HCT116 (cell line): ENCODE measurements at regions not wholly inside any gene's neighbourhood (a gene's known extent, or its start where the extent isn't known, plus 50 kb on each side); places are given as distances from the start of the nearest gene placed in this dataset.

Source experiments
- ATAC-seq: fragments of 200-7000 bp; cut with Tn5 transposase; 2 replicates; pipeline ENCODE4 v1.9.1; 2020; ENCODE audit warnings: mild to moderate bottlenecking, moderate library complexity
- BruUV-seq: library from RNA; stranded (reverse); fragments of 400-500 nt; replicated peaks from 2 replicates; lab custom pipeline; 2021; lab: Mats Ljungman, UMichigan
- CTCF ChIA-PET: fragments of 300-600 bp; sonication (Branson Sonifier 250); formaldehyde crosslinking; loops from one replicate; lab custom pipeline; 2021; ENCODE audit warnings: antibody characterized with exemption; lab: Charles Lee
- POLR2A ChIA-PET: fragments of 300-600, 350-600 bp; sonication (Branson Sonifier 250); formaldehyde crosslinking; loops from one replicate; lab custom pipeline; 2021; ENCODE audit warnings: antibody characterized with exemption; lab: Charles Lee
- RAD21 ChIA-PET, 2 experiments: fragments of 300-600 bp; sonication (Branson Sonifier 250); formaldehyde crosslinking; loops; one replicate each; lab custom pipeline; 2023; ENCODE audit warnings: low total read pairs in 2 of 2; ENCODE audit not compliant: uncharacterized antibody in 2 of 2, unreplicated experiment in 2 of 2, low non-redundant PET in 1 of 2; lab: Charles Lee
- DNase-seq: peaks from one replicate; pipeline ENCODE4 v3.0.0-alpha.2; 2010; ENCODE audit warnings: low read depth, low spot score
- H2AFZ ChIP-seq: fragments of 200-600 bp; shearing (Covaris generic), sonication (generic); 2 replicates; pipeline ENCODE4 v1.6.1; 2017; ENCODE audit warnings: low read depth, mixed run types, mixed read lengths, antibody characterized with exemption, low read length; ENCODE audit not compliant: poor library complexity, severe bottlenecking
- H3K27ac ChIP-seq: 2 replicates; pipeline ENCODE4 v1.5.1; 2012; ENCODE audit warnings: low read depth, low read length
- H3K27me3 ChIP-seq: fragments of 200-600 bp; sonication (generic); 2 replicates; pipeline ENCODE4 v1.6.1; 2016; ENCODE audit warnings: mixed run types, low read length, mixed read lengths; ENCODE audit not compliant: insufficient read depth
- H3K36me3 ChIP-seq, 2 experiments: fragments of 200-500 bp in 1 of 2; fragments of 200-600 bp in 1 of 2; sonication (Bioruptor generic) in 1 of 2; sonication (generic) in 1 of 2; 2 replicates each; pipeline versions ENCODE4 v1.5.1 to v1.6.1; 2014 to 2016; ENCODE audit warnings: low read length in 2 of 2, inconsistent platforms in 1 of 2, mixed read lengths in 1 of 2, mixed run types in 1 of 2; ENCODE audit not compliant: insufficient read depth in 2 of 2, control insufficient read depth in 1 of 2
- H3K4me1 ChIP-seq, 2 experiments: fragments of 200-600 bp in 1 of 2; sonication (generic) in 1 of 2; 2 replicates each; pipeline versions ENCODE4 v1.5.1 to v1.6.1; 2012 to 2017; ENCODE audit warnings: low read length in 2 of 2, inconsistent platforms in 1 of 2, mild to moderate bottlenecking in 1 of 2, mixed read lengths in 1 of 2, mixed run types in 1 of 2, moderate library complexity in 1 of 2; ENCODE audit not compliant: insufficient read depth in 2 of 2, control insufficient read depth in 1 of 2
- H3K4me2 ChIP-seq: fragments of 200-600 bp; sonication (generic); 2 replicates; pipeline ENCODE4 v1.6.1; 2017; ENCODE audit warnings: mixed run types, low read length, mixed read lengths
- H3K4me3 ChIP-seq, 2 experiments: fragments of 200-600 bp in 1 of 2; sonication (generic) in 1 of 2; replicated peaks in 1 of 2; 2 replicates each; pipeline ENCODE4 v1.5.1; 2011 to 2016; ENCODE audit warnings: low read length in 2 of 2, control low read depth in 1 of 2, low read depth in 1 of 2, mild to moderate bottlenecking in 1 of 2, mixed read lengths in 1 of 2, mixed run types in 1 of 2
- H3K79me2 ChIP-seq: fragments of 200-600 bp; sonication (generic); 2 replicates; pipeline ENCODE4 v1.6.1; 2017; ENCODE audit warnings: mild to moderate bottlenecking, mixed run types, low read length, moderate library complexity, mixed read lengths; ENCODE audit not compliant: insufficient read depth
- H3K9ac ChIP-seq: fragments of 200-600 bp; sonication (generic); 2 replicates; pipeline ENCODE4 v1.6.1; 2016; ENCODE audit warnings: low read length, mixed read lengths
- H3K9me2 ChIP-seq: fragments of 200-600 bp; sonication (generic), shearing (Covaris generic); 2 replicates; pipeline ENCODE4 v1.6.1; 2017; ENCODE audit warnings: mixed run types, mild to moderate bottlenecking, moderate library complexity; ENCODE audit not compliant: insufficient read depth
- H3K9me3 ChIP-seq, 2 experiments: fragments of 200-500 bp in 1 of 2; fragments of 200-600 bp in 1 of 2; sonication (Bioruptor generic) in 1 of 2; sonication (generic) in 1 of 2; 2 replicates each; pipeline ENCODE4 v1.6.1; 2014 to 2017; ENCODE audit warnings: low read length in 2 of 2, mixed read lengths in 2 of 2, inconsistent platforms in 1 of 2, low read depth in 1 of 2, mild to moderate bottlenecking in 1 of 2, mixed run types in 1 of 2, moderate library complexity in 1 of 2; ENCODE audit not compliant: control insufficient read depth in 1 of 2, insufficient read depth in 1 of 2
- H4K20me1 ChIP-seq: fragments of 200-600 bp; sonication (generic), shearing (Covaris generic); 2 replicates; pipeline ENCODE4 v1.6.1; 2017; ENCODE audit warnings: mixed run types, mild to moderate bottlenecking, moderate library complexity; ENCODE audit not compliant: insufficient read depth
- CBX3 ChIP-seq: IDR thresholded peaks from 2 replicates; pipeline ENCODE4 v1.6.1; 2012; ENCODE audit warnings: low read depth
- CEBPB ChIP-seq: IDR thresholded peaks from 2 replicates; pipeline ENCODE4 v1.6.1; 2012; ENCODE audit warnings: low read depth
- CTCF ChIP-seq, 3 experiments: fragments of 200-600 bp in 1 of 3; sonication (generic) in 1 of 3; IDR thresholded peaks in 2 of 3; conservative IDR thresholded peaks in 1 of 3; 2 replicates each; pipeline ENCODE4 v1.5.1; 2012 to 2017; ENCODE audit warnings: low read depth in 2 of 3, low read length in 2 of 3, antibody characterized with exemption in 1 of 3, borderline replicate concordance in 1 of 3, control low read depth in 1 of 3, mild to moderate bottlenecking in 1 of 3, mixed read lengths in 1 of 3, mixed run types in 1 of 3, moderate library complexity in 1 of 3; ENCODE audit not compliant: insufficient read depth in 1 of 3
- EGR1 ChIP-seq: IDR thresholded peaks from 2 replicates; pipeline ENCODE4 v1.6.1; 2012; ENCODE audit warnings: low read depth
- ELF1 ChIP-seq: IDR thresholded peaks from 2 replicates; pipeline ENCODE4 v1.6.1; 2012; ENCODE audit warnings: low read depth, borderline replicate concordance
- EZH2 ChIP-seq: fragments of 200-600 bp; sonication (generic); IDR thresholded peaks from 2 replicates; pipeline ENCODE4 v1.6.1; 2017; ENCODE audit warnings: antibody characterized with exemption, mixed run types
- EZH2phosphoT487 ChIP-seq: fragments of 200-600 bp; IDR thresholded peaks from 2 replicates; pipeline ENCODE4 v1.6.1; 2018; ENCODE audit warnings: antibody characterized with exemption, borderline replicate concordance
- FOSL1 ChIP-seq: IDR thresholded peaks from 2 replicates; pipeline ENCODE4 v1.6.1; 2012; ENCODE audit warnings: low read depth
- JUND ChIP-seq: IDR thresholded peaks from 2 replicates; pipeline ENCODE4 v1.6.1; 2012
- MAX ChIP-seq: IDR thresholded peaks from 2 replicates; pipeline ENCODE4 v1.6.1; 2012
- POLR2AphosphoS5 ChIP-seq: IDR thresholded peaks from 2 replicates; pipeline ENCODE4 v1.6.1; 2011; ENCODE audit warnings: mild to moderate bottlenecking, low read depth, low read length, moderate library complexity
- RAD21 ChIP-seq: IDR thresholded peaks from 2 replicates; pipeline ENCODE4 v1.6.1; 2012; ENCODE audit warnings: low read depth, mild to moderate bottlenecking
- SIN3A ChIP-seq: IDR thresholded peaks from 2 replicates; pipeline ENCODE4 v1.6.1; 2012; ENCODE audit warnings: low read depth
- SP1 ChIP-seq: IDR thresholded peaks from 2 replicates; pipeline ENCODE4 v1.6.1; 2012; ENCODE audit warnings: low read depth
- SRF ChIP-seq: IDR thresholded peaks from 2 replicates; pipeline ENCODE4 v1.6.1; 2012; ENCODE audit warnings: low read depth
- ZFX ChIP-seq: fragments of 450-650 bp; IDR thresholded peaks from 2 replicates; pipeline ENCODE4 v1.6.1; 2017
- ZNF274 ChIP-seq: fragments of 200-500 bp; sonication (Bioruptor generic); IDR thresholded peaks from 2 replicates; pipeline ENCODE4 v1.6.1; 2014; ENCODE audit warnings: mild to moderate bottlenecking, low read depth, low read length, inconsistent platforms
- intact Hi-C: fragments of 100-400 bp; cut with micrococcal nuclease; formaldehyde crosslinking; loops from 2 replicates; pipeline ENCODE4 v1.10.0; 2022

DNA sequence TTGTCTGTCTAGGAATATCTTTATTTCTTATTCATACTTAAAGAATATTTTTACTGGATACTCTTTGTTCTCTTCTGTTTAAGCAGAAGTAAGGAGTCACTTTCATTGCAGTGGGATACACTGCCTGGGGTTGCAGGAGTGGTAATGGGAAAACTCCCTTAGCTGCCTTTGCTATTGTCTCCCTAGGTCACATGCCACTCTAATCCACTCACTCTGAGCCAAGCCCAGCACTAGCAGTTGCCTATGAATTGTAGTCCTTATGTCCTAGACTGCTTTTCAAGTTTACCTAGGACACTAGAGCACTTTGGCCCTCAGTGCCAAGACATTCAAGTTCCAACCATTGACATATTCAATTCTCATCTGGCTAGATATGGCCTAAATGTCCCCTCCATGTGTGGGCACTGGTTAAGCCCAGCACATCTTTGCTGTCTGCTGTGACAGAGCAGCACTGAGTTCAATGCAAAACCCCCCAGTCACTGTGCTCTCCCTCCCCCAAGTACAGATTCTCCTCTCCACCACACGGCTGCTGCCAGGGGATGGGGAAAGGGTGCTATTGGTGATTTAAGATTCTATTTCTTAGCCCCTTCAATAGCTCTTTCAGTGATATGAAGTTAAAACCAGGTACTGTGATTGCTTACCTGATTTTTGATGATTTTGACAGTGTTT, 991.7 kb upstream of the KCND2 start:
- Histone ChIP-seq H3K27ac (no peak overlapping the region), H3K36me3 (no peaks in the 10 kb centered on the region), H3K4me3 (no peak overlapping the region), H3K27me3 (no peaks in the 10 kb centered on the region), H2AFZ (no peak overlapping the region), H3K9ac (no peak overlapping the region), H3K9me3 (no peaks in the 10 kb centered on the region), H4K20me1 (no peaks in the 10 kb centered on the region), H3K4me1 (no peaks in the 10 kb centered on the region), H3K4me2 (no peak overlapping the region), H3K9me2 (no peaks in the 10 kb centered on the region), H3K79me2 (no peaks in the 10 kb centered on the region)
- no peak for DNase-seq
- no peak for ATAC-seq
- ChIA-PET RAD21 (no interaction called here), POLR2A (no interaction called here), CTCF (interaction anchor here (0.9 kb wide), 1 partner anchor 9 kb away, joined by 3 read pairs; no protein-coding TSS in a partner anchor)
- TF ChIP-seq ZFX (no peak), EZH2 (no peak), EGR1 (no peak), FOSL1 (no peak), ZNF274 (no peak), SP1 (no peak), CTCF (IDR thresholded peaks at IDR 0.05 in 2 of 3, conservative IDR thresholded peaks at IDR 0.05 in 1 of 3; ENCODE audit: borderline replicate concordance in 1 of 3, insufficient read depth in 1 of 3, low read depth in 2 of 3, low read length in 2 of 3) (no peak)
- BruUV-seq = no TSS peak
- intact Hi-C loops = no loop called here

GRCh38 chr7:119283353-119283752, 989.6 kb upstream of the KCND2 start:
- CTCF ChIA-PET = no interaction called here
- DNase-seq (no peak), ATAC-seq (no peak)
- H3K4me3 ChIP-seq = no peak overlapping the region
- no peaks in the 10 kb centered on the region for H3K9me2 ChIP-seq
- RAD21 ChIA-PET = no interaction called here
- no peak overlapping the region for H2AFZ ChIP-seq
- no peak overlapping the region for H3K9ac ChIP-seq
- H3K36me3 ChIP-seq = no peaks in the 10 kb centered on the region
- BruUV-seq = no TSS peak
- H3K4me1 ChIP-seq = no peaks in the 10 kb centered on the region
- H4K20me1 ChIP-seq = no peaks in the 10 kb centered on the region
- H3K27ac ChIP-seq = no peak overlapping the region
- H3K4me2 ChIP-seq = no peak overlapping the region
- no peaks in the 10 kb centered on the region for H3K27me3 ChIP-seq
- no peaks in the 10 kb centered on the region for H3K9me3 ChIP-seq
- H3K79me2 ChIP-seq = no peaks in the 10 kb centered on the region
- intact Hi-C loops = no loop called here
- POLR2A ChIA-PET = no interaction called here
- no peak for TF ChIP-seq CBX3
- TF ChIP-seq ZNF274 = no peak
- TF ChIP-seq SP1 = no peak
- no peak for TF ChIP-seq RAD21
- no peak for TF ChIP-seq SRF
- no peak for TF ChIP-seq EZH2
- no peak for TF ChIP-seq EGR1
- TF ChIP-seq MAX = no peak
- no peak for TF ChIP-seq POLR2AphosphoS5
- no peak for TF ChIP-seq ELF1
- no peak for TF ChIP-seq JUND
- TF ChIP-seq SIN3A = no peak
- no peak for TF ChIP-seq FOSL1
- no peak for TF ChIP-seq EZH2phosphoT487
- no peak for TF ChIP-seq CTCF (IDR thresholded peaks at IDR 0.05 in 2 of 3, conservative IDR thresholded peaks at IDR 0.05 in 1 of 3; ENCODE audit: borderline replicate concordance in 1 of 3, insufficient read depth in 1 of 3, low read depth in 2 of 3, low read length in 2 of 3)
- no peak for TF ChIP-seq CEBPB
